HG03460 (cell line): ENCODE measurements at regions not wholly inside any gene's neighbourhood (a gene's known extent, or its start where the extent isn't known, plus 50 kb on each side); places are given as distances from the start of the nearest gene placed in this dataset.
"Not testable (repeated sequence)": the region's sequence is repeated elsewhere in the genome, so short reads cannot be mapped to it uniquely, and the experiment has no call there.

Experiments
- ATAC-seq: cut with Tn5 transposase; IDR thresholded peaks from one replicate; pipeline ENCODE4 v1.9.1; 2021; ENCODE audit not compliant: unreplicated experiment

- no peak for ATAC-seq
Measured at GRCh38 chr5:106288979-106289378, 1381.8 kb downstream of the EFNA5 start.

GRCh38 chr5:106277540-106278096 lies 1393.1 kb downstream of the EFNA5 start:
- no peak for ATAC-seq

GRCh38 chr5:106269252-106269843 lies 1401.4 kb downstream of the EFNA5 start:
- no peak for ATAC-seq

GRCh38 chr5:106267256-106267655 lies 1403.5 kb downstream of the EFNA5 start:
- no peak for ATAC-seq

- no peak for ATAC-seq
Measured at GRCh38 chr5:106262395-106262794, 1408.3 kb downstream of the EFNA5 start.

GRCh38 chr5:106259431-106260090 lies 1411.2 kb downstream of the EFNA5 start:
- not testable (repeated sequence) for ATAC-seq

- no peak for ATAC-seq
Measured at GRCh38 chr5:106258591-106259125, 1412.1 kb downstream of the EFNA5 start.

GRCh38 chr5:106254784-106255183 lies 1416.0 kb downstream of the EFNA5 start:
- ATAC-seq, result no peak

- ATAC-seq, result not testable (repeated sequence)
Measured at GRCh38 chr5:106246044-106246745, 1424.5 kb downstream of the EFNA5 start.

GRCh38 chr5:106241409-106241808 lies 1429.3 kb downstream of the EFNA5 start:
- ATAC-seq, result no peak

- ATAC-seq, result no peak
Measured at GRCh38 chr5:106205916-106206571, 1464.7 kb downstream of the EFNA5 start.

GRCh38 chr5:106202035-106202434 lies 1468.7 kb downstream of the EFNA5 start:
- ATAC-seq, result no peak

GRCh38 chr5:106200971-106201370 lies 1469.8 kb downstream of the EFNA5 start:
- ATAC-seq, result no peak

- no peak for ATAC-seq
Measured at GRCh38 chr5:106195679-106196474, 1474.9 kb downstream of the EFNA5 start.

- no peak for ATAC-seq
Measured at GRCh38 chr5:106189121-106189809, 1481.5 kb downstream of the EFNA5 start.

- no peak for ATAC-seq
Measured at GRCh38 chr5:106185661-106186081, 1485.1 kb downstream of the EFNA5 start.

GRCh38 chr5:106174903-106175302 lies 1495.8 kb downstream of the EFNA5 start:
- no peak for ATAC-seq

- no peak for ATAC-seq
Measured at GRCh38 chr5:106172681-106173532, 1497.8 kb downstream of the EFNA5 start.

- no peak for ATAC-seq
Measured at GRCh38 chr5:106171708-106172107, 1499.0 kb downstream of the EFNA5 start.
